ENCODE measurements at regions not wholly inside any gene's neighbourhood (a gene's known extent, or its start where the extent isn't known, plus 50 kb on each side); places are given as distances from the start of the nearest gene placed in this dataset.

DNA sequence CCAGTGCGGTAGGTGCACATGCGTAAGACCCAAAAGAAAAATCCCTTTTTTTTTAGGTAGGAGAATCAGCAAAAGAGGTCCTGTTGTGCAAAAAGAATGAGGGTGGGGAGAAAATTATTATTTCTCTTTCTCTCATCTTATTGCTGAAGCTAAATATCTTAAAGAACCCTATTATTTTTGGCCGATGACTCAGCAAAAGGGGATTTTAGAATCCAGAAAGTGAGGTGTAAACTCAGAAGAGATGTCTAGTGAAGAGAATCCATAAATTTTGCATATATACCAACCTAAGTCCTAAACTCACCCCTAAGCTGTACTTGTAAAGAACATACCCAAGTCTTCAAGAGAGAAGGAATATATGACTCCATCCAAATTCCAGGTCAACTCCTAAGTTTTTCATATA lies 386.3 kb upstream of the ZNF717 start:
- no peaks in the 10 kb centered on the region for H3F3A ChIP-seq (ENCODE audit: insufficient read depth, low read length)
- H4K20me1 ChIP-seq (ENCODE audit: insufficient read depth, low read length) = no peaks in the 10 kb centered on the region
- no peak for DNase-seq
- no peaks in the 10 kb centered on the region for H3K4me1 ChIP-seq (ENCODE audit: low read length)
- H3K4me3 ChIP-seq (ENCODE audit: low read length) = no peak overlapping the region
- no peak overlapping the region for H3K27ac ChIP-seq (ENCODE audit: low read length)
- no peak for TF ChIP-seq EZH2phosphoT487 (IDR thresholded peaks at IDR 0.05; ENCODE audit: low read length)
- TF ChIP-seq EZH2 (optimal IDR thresholded peaks at IDR 0.05; ENCODE audit: low read depth, low read length) = no peak
- TF ChIP-seq, protein P1, sequence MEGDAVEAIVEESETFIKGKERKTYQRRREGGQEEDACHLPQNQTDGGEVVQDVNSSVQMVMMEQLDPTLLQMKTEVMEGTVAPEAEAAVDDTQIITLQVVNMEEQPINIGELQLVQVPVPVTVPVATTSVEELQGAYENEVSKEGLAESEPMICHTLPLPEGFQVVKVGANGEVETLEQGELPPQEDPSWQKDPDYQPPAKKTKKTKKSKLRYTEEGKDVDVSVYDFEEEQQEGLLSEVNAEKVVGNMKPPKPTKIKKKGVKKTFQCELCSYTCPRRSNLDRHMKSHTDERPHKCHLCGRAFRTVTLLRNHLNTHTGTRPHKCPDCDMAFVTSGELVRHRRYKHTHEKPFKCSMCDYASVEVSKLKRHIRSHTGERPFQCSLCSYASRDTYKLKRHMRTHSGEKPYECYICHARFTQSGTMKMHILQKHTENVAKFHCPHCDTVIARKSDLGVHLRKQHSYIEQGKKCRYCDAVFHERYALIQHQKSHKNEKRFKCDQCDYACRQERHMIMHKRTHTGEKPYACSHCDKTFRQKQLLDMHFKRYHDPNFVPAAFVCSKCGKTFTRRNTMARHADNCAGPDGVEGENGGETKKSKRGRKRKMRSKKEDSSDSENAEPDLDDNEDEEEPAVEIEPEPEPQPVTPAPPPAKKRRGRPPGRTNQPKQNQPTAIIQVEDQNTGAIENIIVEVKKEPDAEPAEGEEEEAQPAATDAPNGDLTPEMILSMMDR (IDR thresholded peaks at IDR 0.05; ENCODE audit: low read length) = no peak
- H3K27me3 ChIP-seq (replicated peaks; ENCODE audit: insufficient read depth, low read length) = no peaks in the 10 kb centered on the region
- no peak overlapping the region for H3K4me2 ChIP-seq (ENCODE audit: low read depth, low read length)
- H3K9me3 ChIP-seq (replicated peaks; ENCODE audit: insufficient read depth, low read length) = no peaks in the 10 kb centered on the region
- H3K36me3 ChIP-seq (replicated peaks; ENCODE audit: insufficient read depth, low read length) = no peaks in the 10 kb centered on the region
- no peak overlapping the region for H2AFZ ChIP-seq (ENCODE audit: low read length)
- H3K9me2 ChIP-seq (replicated peaks; ENCODE audit: insufficient read depth, low read length) = no peaks in the 10 kb centered on the region
- no peak overlapping the region for H3K9ac ChIP-seq (ENCODE audit: low read length)
- H3K79me2 ChIP-seq (ENCODE audit: low read length) = no peaks in the 10 kb centered on the region

DNA sequence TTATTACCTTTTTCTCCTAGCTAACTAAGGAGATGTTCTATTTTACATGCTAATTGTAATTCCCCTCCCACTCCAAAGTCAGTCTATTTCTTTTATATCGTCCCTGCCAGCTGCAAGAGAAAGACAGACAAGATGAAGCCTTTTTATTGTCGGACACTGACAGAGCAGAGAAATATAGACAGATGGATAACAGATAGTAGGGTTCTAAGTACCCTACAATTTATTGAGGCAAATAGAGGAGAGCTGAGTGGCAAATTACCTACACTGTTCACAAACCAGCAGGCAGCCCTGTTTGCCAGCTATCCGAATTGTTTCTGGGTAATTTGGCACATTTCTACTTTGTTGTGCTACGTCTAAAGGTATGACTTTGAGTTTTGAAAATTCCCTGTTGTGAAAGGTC lies 392.3 kb upstream of the ZNF717 start:
- H3K27ac ChIP-seq (ENCODE audit: low read length) = no peak overlapping the region
- H3K79me2 ChIP-seq (ENCODE audit: low read length) = no peaks in the 10 kb centered on the region
- no peaks in the 10 kb centered on the region for H3K4me1 ChIP-seq (ENCODE audit: low read length)
- H3K4me2 ChIP-seq (ENCODE audit: low read depth, low read length) = no peak overlapping the region
- TF ChIP-seq EZH2phosphoT487 (IDR thresholded peaks at IDR 0.05; ENCODE audit: low read length) (no peak), EZH2 (optimal IDR thresholded peaks at IDR 0.05; ENCODE audit: low read depth, low read length) (no peak)
- TF ChIP-seq, protein P1 (IDR thresholded peaks at IDR 0.05; ENCODE audit: low read length) = no peak
- no peaks in the 10 kb centered on the region for H3K9me3 ChIP-seq (replicated peaks; ENCODE audit: insufficient read depth, low read length)
- H4K20me1 ChIP-seq (ENCODE audit: insufficient read depth, low read length) = no peaks in the 10 kb centered on the region
- no peaks in the 10 kb centered on the region for H3K36me3 ChIP-seq (replicated peaks; ENCODE audit: insufficient read depth, low read length)
- DNase-seq = no peak
- H3F3A ChIP-seq (ENCODE audit: insufficient read depth, low read length) = no peaks in the 10 kb centered on the region
- no peak overlapping the region for H3K9ac ChIP-seq (ENCODE audit: low read length)
- no peaks in the 10 kb centered on the region for H3K9me2 ChIP-seq (replicated peaks; ENCODE audit: insufficient read depth, low read length)
- H3K4me3 ChIP-seq (ENCODE audit: low read length) = no peak overlapping the region
- no peak overlapping the region for H2AFZ ChIP-seq (ENCODE audit: low read length)
- no peaks in the 10 kb centered on the region for H3K27me3 ChIP-seq (replicated peaks; ENCODE audit: insufficient read depth, low read length)

DNA sequence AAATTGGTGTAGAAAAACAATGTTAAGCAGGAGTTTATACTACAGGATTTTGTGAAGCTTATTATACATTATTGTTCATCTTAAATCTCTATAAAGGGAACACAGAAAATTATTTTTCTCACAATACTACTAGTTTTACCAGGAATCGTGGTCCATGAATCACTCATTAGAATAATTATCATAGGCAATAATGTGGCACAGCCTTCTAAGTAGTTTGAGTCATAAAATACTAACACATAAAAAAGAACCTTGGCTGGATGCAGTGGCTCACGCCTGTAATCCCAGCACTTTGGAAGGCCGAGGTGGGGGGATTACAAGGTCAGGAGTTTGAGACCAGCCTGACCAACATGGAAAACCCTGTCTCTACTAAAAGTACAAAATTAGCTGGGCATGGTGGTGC lies 393.1 kb upstream of the ZNF717 start:
- TF ChIP-seq, protein P1 (IDR thresholded peaks at IDR 0.05; ENCODE audit: low read length) = no peak
- TF ChIP-seq EZH2phosphoT487 (IDR thresholded peaks at IDR 0.05; ENCODE audit: low read length) (no peak), EZH2 (optimal IDR thresholded peaks at IDR 0.05; ENCODE audit: low read depth, low read length) (no peak)
- H3K79me2 ChIP-seq (ENCODE audit: low read length) = no peaks in the 10 kb centered on the region

More for the DNA sequence above, 393.1 kb upstream of the ZNF717 start:
- Histone ChIP-seq H3K4me3 (ENCODE audit: low read length) (no peak overlapping the region), H3K4me2 (ENCODE audit: low read depth, low read length) (no peak overlapping the region), H3K9me2 (replicated peaks; ENCODE audit: insufficient read depth, low read length) (no peaks in the 10 kb centered on the region), H3K36me3 (replicated peaks; ENCODE audit: insufficient read depth, low read length) (no peaks in the 10 kb centered on the region), H3K4me1 (ENCODE audit: low read length) (no peaks in the 10 kb centered on the region), H3K27me3 (replicated peaks; ENCODE audit: insufficient read depth, low read length) (no peaks in the 10 kb centered on the region), H3F3A (ENCODE audit: insufficient read depth, low read length) (no peaks in the 10 kb centered on the region), H2AFZ (ENCODE audit: low read length) (no peak overlapping the region), H3K27ac (ENCODE audit: low read length) (no peak overlapping the region), H3K9me3 (replicated peaks; ENCODE audit: insufficient read depth, low read length) (no peaks in the 10 kb centered on the region), H4K20me1 (ENCODE audit: insufficient read depth, low read length) (no peaks in the 10 kb centered on the region), H3K9ac (ENCODE audit: low read length) (no peak overlapping the region)
- no peak for DNase-seq
